NCI-H146 treated with DMSO at 0.1 percent for 48 hours (cell line): ENCODE measurements at regions not wholly inside any gene's neighbourhood (a gene's known extent, or its start where the extent isn't known, plus 50 kb on each side); places are given as distances from the start of the nearest gene placed in this dataset.

Experiments used
- DNase-seq: peaks from one replicate; lab custom pipeline; 2025; ENCODE audit not compliant: unreplicated experiment; lab: John Stamatoyannopoulos, UW

DNA sequence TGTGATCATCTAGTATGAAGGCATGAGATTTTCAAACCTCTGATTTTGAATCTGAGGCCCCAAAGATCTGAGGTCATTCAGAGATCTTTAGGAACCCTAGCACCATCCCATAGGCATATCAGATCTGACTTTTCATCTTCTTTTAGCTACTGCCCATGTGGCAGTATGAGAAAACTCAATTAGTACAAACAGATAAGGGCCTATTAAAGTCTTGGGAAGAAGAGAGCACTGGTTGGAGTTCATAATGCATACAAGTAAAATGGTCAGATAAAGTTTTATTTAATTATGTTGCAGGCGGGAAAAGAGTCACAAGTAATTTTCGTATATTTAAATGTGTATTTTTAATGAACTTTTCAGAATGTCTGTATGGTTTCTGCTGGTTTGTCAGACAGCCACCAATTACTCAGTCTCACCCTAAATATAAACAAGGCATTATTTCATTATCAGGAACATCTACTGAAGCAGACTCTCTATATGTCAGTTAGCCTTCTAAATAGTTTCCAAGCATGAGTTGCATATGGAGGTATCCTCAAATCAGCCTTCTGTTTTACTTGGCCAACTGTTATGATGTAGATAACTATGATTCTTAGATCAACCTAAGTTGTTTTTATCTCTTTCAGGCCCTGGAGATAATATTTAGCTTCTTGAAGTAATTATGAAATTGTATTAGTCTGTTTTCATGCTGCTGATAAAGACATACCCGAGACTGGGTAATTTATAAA is 340.3 kb upstream of the TBC1D5 start:
- no peak for DNase-seq

DNA sequence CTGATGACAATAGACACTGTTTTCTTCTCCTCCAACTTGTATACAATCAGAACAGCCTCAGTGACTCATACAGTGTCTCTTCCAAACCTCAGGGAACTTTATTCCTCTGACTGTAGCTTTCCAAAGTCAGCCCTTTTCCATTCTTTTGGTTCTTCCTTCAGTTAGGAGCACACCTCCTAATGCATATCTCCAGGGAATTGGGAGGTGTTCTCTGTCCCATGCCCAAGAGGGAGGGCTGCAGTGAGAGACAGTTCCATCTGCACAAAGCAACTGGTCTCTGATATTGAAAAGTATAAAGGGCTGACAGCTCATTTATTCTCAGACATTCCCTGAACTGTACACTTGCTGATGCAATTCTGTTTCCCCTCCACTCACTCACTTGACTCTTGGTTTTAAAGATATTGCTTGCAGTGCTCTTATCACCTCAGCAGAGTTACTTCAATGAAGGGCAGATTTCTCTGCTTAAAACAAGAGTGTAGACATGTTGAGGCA is 337.8 kb upstream of the TBC1D5 start:
- no peak for DNase-seq

DNA sequence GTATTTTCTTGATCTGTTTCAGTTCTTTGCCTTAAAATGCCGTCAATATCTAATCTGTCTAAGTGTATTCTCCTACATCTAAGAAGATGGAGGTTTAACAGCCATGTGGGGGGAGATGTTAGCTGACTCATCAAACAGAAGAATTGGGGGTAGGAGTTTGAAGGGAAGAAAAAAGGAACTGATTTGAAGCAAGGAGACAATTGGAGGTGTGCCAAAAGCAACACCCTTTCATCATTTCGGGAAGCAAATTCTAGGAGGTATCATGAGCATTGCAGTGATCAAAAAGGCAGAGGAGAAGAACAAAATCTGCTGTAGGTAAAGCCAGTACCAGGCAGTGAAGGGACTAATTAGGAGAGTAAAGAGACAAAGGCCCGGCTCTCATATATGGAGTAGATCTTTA is 337.3 kb upstream of the TBC1D5 start:
- no peak for DNase-seq

DNA sequence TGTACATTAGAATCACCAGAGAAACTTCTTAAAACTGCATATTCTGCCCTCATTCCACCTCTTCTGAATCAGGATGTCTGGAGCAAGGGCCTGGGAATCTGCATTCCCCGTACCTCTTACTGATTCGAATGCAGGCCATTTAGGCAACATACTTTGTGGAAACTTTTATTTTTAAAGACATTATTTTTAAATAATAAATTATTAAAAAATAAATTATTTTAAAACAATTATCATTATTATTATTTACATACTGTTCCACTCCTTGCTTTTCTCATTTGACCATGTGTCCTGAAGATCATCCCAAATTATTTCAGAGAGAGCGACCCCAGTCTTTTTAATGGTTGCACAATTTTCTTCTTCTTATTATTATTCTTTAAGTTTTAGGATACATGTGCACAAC is 336.6 kb upstream of the TBC1D5 start:
- DNase-seq, result no peak

DNA sequence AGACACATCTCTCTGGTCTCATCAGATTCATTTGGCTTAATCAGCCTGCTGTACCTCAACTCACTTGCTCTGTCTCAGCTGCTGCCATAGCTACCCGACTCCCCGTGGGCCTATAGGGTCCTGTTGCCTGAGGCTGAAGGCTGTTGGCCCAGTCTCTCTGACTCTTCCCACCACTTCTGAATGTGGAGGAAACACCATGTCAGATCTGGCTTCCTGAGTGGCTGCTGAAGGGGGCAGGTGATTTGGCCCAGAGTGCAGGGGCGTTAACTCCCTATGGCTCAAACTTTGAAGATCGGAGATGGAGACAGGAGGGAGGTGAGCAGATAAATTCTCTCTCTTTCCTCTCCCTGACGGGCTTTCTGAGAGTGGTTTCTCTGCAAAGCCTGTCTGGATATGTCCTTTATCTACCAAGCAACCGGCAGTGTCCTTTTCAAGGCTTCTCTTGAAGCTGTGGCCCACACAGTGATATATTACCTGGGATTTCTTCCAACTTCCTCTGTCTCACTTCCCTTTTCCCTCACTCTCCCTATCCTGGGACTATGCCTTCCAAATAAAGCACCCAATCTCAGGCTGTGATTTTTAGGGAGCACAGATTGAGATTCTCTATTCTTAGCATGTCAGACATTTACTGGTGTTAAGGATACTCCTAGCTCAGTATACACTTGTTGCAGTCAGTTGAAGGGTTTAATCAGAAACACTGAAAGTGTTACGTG is 334.9 kb upstream of the TBC1D5 start:
- DNase-seq, result no peak

DNA sequence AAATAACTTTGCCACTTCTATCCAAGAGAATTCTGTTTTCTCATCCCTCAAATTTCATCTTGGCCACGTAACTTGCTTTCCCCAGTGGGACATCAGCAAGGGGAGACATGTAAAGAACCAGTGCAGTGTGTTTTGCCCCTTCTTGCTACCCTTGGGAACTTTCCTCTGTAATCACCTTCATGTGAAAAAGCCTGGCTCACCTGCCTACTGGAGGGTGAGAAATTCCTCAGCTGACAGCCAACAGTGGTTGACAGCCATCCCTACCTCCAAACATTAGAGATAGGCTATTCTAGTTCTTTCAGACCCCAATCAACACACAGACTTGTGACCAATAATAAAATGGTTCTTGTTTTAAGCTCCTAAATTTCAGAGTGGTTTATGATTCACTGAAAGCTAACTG is 333.9 kb upstream of the TBC1D5 start:
- DNase-seq, result no peak

DNA sequence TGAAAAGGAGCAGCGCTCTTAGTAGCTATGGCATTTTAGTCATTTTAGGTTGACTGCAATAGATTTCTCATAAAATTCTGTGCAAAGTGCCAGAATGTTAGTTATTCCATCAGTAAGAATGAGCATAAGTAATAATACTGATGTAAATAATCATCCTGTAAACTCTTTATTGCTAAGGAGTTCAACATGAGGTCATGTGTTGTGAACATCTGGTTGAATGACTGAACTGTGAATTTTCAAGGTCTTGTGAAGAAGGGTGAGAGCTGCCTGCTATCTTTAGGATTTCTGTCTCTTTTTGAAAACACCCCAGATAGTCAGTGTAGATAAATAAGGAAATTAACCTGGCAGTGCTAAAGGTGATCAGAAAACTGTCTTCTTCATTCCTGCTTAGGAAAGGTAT is 333.4 kb upstream of the TBC1D5 start:
- no peak for DNase-seq

DNA sequence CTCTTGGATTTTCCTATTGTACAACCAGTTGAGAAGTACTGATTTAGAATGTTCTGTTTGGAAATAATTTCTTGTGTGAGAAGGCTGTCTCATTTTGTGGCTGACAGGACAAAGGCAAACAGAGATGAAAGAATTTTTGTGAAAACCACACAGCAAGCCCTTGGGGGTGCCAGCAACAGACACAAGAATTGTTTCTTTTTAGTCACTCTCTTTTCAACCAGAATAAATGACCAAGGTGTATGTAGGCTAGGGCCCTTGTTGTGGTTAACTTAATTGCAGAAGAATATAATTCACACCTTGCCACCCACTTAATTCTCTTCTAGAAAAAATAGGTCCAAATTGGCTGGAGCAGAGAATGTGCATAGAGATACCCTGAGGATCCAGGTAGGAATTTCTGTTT is 329.4 kb upstream of the TBC1D5 start:
- DNase-seq, result no peak

DNA sequence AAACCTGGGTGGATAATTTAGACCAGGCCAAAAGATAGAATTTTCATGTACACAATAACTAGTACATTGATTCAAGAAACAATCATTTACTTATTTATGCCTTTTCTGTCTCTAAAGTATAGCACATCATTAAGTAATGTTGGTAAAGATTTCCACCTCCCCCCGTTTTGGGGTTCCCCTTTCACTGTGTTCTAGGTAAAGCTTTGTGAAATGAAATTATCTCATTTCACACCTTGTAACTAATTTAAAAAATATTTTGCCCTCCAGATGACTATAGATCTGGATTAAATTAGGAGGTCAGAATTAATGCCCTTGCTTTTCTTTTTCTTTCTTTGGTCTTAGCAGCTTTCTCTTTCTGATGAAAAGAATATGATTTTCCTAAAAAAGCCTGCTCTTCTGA is 328.5 kb upstream of the TBC1D5 start:
- DNase-seq, result no peak

DNA sequence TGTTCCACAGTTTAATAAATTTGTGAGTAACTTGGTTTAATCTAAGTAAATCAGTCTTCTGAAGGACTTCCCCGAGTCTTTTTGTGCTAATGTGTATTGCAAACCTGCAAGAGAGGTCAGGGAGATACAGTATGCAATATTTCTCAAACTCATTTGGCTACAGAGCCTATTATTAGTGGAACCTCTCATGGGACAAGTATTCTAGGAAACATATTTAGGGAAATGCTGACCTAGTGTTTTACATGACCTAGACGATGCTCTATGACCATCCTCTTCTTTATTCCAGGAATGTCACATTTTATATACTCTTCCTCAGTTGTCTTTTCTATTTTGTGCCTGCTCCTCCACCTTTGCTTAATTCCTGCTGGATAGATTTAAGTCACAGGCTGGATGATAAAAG is 327.8 kb upstream of the TBC1D5 start:
- DNase-seq, result no peak

DNA sequence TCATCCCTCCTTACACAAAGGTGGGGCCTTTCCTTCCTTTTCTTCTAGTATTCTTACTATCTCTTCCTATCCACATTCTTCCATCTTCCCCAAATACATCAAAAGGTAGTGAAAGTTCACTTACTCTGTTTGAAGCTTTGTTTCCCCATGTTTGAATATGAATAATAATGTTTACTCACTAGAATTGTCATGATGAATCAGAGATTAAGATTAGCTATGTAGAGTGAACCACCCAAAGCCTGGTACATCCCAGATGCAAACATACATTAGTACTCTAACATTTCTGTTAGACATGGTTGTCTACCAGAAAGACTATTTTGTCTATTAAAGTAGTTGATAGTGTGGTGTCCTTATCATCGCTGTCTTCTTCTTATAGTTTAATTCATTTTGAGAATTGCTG is 327.1 kb upstream of the TBC1D5 start:
- no peak for DNase-seq

DNA sequence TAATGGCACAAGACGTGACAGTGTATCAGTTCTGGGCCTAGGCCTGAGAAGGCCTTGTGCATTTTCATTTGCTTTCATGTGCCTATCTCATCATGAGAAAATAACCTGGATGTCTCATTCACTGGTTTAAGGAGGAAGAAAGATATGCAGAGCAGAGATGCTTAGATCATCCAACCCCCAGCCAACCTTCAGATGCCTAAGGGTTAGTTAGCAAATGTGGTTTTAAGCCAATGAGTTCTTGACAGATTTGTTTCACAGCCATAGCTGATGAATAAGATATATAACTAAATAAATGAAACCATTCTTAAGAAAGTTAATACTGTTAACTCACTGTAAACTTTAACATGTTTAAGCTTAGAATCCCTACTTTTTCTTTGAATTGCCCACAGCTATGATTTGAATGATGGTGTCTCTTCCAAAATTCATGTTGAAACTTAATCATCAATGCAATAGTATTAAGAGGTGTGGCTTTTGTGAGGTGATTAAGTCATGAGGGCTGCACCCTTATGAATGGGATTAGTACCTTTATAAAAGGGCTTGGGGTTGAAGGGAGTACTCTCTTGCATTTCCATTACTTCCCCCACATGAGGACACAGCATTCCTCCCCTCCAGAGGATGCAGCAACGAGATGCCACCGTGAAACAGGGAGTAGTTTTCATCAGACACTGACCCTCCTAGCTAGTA is 324.6 kb upstream of the TBC1D5 start:
- DNase-seq, result no peak

DNA sequence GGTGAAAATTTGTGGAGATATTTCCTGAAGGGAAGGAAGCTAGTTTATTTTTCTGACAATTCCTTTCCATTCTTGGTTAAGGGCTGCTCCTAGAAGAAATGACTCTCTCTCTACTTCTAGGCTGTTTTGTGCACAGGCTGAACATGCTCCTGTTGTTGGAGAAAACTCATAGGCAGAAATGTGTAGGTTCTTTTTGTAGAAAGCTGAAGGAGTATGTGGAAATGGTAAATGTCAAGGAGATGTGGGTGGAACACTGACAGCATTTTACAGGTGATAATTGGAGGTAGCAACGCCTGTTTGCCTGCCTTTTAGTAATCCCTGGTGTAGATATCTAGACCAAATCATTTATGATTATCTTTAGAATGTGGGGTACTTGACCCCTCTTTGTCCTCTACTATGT is 322.2 kb upstream of the TBC1D5 start:
- no peak for DNase-seq

DNA sequence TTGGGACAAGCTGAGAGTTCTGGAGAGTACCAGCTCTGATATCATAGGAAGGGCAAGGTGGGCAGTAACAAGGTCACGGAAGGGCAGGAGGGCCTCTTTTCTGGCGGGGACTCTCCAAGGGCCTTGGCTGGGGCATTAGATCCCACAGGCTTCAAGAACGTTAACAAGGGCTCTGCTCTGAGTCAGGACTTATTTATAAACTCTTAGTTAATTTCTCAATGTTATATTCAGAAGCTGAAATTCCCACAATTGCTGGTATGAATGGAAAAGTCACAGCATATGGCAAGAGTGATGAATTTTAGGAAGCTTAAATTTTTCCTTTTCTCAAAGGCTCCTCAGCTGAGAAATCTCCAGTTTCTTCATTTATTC is 320.2 kb upstream of the TBC1D5 start:
- no peak for DNase-seq

DNA sequence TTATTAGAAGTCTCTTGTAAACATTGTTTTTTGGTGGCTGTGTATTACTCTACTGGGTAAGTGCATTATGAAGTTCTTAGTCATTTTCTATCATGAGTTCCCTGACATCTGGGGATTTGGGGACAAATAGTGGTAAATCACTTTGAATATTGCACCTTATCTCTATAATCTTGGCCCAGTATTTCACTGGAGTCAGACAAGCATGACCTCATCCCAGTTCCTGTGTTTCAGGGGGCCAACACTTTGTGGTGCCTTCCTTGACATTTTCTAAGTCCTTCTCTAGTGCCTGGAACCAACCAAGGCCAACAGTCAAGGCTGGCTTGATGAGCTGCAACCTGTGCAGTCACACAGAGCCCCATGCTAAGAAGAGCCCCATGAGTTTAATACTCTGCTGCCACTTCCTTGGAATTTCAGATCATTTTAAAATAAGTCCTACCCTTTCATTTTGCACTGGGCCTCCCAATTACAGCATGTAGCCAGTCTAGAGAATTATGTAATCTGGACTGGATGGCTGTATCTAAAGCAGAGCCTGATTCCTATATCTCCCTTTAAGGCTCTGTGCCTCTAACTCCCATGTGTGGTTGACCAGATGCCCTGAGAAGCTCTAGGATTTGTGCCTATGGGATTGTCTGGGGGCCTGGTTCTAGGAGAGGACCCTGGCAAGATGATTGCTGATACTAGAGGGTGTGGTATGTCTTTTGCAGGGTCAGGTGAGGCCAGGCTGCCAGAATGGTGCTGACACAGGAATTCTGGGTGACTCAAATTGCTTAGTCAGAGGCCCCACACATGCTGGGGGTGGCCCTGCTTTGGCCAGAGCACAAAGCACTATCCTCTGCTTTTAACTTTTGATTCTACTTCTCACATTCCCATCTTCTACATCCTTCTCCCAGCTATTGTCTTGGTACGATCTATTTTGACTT is 319.6 kb upstream of the TBC1D5 start:
- DNase-seq, result no peak

DNA sequence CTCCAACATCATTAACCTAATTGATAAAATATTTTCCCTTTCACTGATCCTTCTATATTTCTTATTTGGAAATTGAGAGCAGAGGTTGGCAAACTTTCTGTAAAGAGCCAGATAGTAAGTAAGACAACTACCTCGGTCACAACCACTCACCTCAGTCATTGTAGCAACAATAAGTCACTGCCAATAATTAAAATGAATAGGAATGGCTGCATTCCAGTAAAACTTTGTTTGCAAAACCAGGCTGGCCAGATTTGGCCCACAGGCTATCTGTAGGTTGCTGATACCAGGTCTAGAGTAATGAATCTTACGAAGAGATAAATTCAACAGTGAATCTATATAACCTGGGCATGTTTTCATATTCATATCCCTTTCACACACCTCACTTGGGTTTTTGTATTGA is 316.2 kb upstream of the TBC1D5 start:
- no peak for DNase-seq

DNA sequence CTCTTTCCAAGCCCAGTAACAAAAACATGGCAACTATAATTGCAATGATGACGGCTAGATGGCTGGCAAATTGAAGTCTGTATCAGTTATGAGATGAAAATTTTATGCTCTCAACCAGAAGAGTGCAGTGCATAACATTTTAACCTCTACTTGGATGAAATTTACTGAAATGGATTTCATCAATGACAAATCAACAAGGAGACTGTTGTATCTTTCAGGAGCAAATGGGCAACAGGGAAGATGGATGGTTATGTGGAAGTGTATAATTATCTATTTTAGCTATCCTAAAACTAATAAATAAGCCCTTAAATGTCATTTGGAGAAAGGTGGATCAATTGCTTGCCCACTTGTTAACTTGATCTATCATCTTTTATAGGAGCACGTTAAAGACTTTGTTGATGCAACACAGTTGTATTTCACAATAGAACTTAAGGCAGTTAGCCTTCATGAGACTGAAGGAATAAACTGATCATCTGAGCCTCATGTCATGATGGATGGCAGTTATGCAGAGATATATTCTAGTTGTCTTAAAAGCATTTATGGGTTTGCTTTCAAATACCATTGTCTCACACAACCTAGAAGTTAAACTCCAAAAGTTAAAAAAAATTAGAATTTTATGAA is 315.1 kb upstream of the TBC1D5 start:
- no peak for DNase-seq

DNA sequence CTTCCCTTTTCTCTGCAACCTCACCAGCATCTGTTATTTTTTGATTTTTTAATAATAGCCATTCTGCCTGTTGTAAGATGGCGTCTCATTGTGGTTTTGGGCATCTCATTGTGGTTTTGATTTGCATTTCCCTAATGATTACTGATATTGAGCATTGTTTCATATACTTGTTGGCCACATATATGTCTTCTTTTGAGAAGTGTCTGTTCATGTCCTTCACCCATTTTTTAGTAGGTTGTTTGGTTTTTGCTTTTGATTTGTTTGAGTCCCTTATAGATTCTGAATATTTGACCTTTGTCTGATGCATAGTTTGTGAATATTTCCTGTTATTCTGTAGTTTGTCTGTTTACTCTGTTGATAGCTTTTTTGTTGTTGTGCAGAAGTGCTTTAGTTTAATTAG is 312.2 kb upstream of the TBC1D5 start:
- no peak for DNase-seq

DNA sequence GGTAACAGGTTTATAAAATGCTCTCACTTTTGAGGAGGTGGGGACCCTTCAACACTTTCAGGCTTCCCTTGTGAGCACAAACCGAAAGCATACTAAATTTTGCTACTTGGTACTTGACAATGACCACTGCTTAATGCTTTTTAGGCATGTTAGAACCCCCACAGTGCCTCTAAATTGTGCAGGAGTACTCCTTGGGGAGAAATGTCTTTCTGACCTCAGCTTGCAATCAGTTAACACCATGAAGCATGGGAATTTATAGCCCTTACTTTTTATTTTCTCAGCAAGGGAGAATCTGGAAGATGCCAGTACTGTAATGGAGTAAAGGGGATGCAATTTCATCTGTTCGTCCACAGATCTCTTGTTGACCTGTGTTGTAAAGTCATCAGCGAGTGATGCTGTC is 308.9 kb upstream of the TBC1D5 start:
- no peak for DNase-seq

DNA sequence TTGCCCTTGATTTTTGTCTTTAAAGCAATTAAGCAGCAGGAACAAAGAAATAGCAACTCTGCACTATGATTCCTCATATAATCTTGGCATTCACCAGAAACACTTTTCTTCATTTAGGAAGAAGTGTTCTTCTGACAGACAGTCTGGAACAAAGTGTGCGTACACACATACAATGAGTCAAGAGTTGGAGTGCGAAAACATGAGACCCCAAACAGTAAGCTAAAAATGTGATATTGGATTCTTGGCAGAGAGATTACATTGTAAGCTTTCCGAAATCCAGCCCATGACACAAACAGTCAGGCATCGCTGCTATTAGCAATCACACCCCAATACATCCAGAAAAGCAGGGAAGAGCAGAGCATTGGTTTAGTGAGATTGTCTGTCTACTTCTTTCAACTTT is 306.7 kb upstream of the TBC1D5 start:
- DNase-seq, result no peak

DNA sequence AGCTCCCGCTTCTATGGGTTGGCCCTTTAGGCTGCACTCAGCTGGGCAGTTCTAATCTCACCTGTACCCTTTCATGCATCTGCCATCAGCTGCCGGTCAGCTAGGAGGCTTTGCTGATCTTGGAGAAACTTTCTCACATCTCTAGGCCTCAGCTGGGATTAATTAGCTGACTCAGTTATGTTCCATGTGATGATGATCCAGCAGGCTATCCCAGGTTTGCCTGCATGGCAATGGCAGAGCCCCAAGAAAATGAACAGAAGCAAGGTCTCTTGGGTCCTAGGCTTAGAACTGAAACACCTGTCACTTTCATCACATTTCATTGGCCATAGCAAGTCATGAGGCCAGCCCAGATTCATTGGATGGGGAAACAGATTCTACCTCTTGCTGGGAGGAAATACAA is 304.6 kb upstream of the TBC1D5 start:
- no peak for DNase-seq
